Right forelimb (tissue), 1 donor: ENCODE measurements at regions not wholly inside any gene's neighbourhood (a gene's known extent, or its start where the extent isn't known, plus 50 kb on each side); places are given as distances from the start of the nearest gene placed in this dataset.
"Not testable (repeated sequence)": the region's sequence is repeated elsewhere in the genome, so short reads cannot be mapped to it uniquely, and the experiment has no call there.

Source experiments
- DNase-seq: peaks from one replicate; pipeline ENCODE4 v3.0.0-alpha.2; 2018

DNA sequence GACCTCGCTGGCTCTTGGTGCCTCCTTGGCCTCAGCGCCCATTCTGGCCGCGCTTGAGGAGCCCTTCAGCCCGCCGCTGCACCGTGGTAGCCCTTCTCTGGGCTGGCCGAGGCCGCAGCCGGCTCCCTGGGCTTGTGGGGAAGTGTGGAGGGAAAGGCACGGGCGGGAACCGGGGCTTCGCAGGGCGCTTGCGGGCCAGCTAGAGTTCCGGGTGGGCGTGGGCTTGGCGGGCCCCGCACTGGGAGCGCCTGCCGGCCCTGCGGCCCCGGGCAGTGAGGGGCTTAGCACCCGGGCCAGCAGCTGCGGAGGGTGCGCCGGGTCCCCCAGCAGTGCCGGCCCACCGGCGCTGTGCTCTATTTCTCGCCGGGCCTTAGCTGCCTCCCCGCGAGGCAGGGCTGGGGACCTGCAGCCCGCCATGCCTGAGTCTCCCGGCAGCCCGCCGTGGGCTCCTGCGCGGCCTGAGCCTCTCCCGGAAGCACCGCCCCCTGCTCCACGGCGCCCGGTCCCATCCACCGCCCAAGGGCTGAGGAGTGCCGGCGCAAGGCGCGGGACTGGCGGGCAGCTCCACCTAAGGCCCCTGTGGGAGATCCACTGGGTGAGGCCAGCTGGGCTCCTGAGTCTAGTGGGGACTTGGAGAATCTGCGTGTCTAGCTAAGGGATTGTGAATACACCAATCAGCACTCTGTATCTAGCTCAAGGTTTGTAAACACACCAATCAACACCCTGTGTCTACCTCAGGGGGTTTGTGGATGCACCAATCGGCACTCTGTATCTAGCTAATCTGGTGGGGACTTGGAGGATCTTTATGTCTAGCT, 141.1 kb downstream of the SLCO4C1 start:
- DNase-seq: not testable (repeated sequence)

DNA sequence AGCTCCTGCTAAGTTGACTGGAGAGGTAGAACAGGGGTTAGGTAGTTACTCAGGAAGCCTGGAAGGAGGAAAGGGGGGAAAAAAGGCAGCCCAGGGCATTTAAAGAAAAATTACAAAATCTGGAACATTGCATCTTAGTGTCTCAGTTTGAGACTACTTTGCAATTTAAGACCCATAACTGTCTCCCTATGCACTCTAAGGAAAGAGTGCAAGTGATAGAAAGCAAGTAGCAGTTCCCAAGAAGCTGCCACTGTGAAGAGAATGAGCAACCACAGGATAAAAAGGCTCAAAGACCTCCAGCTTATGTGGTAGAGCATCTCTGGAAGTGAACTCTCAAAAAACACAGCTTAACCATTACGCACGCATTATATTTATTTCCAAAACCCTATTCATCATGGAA, 141.8 kb downstream of the SLCO4C1 start:
- no peak for DNase-seq

DNA sequence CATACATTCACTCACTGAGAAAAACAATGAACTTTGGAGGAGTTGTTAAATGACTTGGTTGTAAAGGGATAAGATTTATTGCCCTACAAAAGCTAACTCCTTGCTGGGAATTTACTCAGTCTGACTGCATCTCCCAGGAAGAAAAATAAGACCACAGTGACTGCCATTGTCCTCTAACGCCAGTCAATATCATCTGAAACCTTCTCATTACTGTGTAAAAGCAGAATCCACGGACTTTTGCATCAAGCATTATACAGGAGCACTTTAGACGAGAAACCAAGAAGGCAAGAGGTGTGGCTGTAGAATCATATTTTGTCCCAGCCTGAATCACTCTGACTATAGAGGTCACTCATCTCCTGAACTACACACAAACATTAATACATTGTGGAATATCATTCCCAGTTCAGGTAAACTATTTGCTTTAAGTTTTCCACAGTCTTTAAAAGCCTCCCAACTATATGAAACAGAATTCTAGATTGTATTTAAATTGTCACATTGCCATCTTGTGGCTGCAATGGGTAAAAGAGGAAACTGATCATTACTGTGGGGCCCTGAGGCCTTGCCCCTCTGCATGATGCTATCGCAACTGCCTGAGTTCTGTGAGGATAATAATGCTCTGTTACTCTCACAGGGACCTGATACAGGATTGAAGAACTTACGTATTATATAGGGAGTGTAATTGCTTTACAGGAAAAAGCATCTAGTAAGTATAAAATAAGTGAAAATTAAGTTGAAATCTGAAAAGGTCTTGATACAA, 142.9 kb downstream of the SLCO4C1 start:
- no peak for DNase-seq

DNA sequence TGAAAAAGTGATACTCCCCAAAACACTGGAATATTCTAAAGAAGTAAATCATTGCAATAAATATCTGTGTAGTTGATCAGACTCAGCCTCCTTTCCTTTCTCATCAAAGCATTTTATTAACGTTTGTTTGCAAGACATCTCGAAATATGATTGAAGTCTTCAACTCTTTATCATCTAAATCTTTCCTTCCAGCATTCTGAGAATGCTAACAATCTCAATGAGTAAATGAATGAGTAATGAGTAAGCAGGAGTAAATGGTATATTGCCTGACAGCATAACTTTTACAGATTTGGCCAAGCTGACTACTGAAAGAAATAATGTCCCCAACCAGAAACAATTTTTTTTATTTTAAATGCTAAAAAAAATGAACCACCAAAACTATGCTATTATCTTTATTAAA, 157.1 kb downstream of the SLCO4C1 start:
- DNase-seq: no peak

DNA sequence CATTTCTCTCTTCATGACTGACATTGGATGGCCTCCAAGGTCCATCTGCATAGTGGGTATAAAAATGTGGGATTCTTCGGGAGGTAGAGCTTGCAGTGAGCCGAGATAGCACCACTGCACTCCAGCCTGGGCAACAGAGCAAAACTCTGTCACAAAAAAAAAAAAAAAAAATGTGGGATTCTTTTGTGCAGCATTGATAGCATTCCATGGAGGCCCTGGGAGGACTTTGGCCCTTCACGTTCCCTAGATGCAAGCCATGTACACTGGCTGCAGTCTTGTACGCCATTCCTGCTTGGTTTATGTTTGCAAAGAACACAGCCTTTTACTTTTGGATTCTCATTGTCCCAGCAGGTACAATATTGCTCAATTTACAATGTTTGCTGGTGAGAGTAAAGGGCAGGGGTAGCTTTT, 157.8 kb downstream of the SLCO4C1 start:
- no peak for DNase-seq

DNA sequence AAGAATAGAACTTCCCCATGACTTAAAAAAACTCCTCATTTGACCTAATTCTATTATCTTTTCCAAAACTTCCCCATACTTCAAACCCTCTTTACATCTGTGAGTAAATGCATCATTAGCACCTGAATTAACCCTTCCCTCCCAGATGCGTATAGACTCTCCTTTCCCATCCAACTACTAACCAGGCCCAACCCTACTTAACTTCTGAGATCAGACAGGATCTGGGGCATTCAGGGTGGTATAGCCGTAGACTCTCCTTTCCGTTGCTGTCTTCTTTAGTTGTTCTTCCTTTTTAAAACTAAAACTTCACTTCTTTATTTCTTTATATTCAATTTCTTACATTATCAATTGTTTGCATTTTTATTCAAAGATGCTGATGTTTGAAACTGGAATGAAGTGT, 165.2 kb downstream of the SLCO4C1 start:
- DNase-seq: no peak

DNA sequence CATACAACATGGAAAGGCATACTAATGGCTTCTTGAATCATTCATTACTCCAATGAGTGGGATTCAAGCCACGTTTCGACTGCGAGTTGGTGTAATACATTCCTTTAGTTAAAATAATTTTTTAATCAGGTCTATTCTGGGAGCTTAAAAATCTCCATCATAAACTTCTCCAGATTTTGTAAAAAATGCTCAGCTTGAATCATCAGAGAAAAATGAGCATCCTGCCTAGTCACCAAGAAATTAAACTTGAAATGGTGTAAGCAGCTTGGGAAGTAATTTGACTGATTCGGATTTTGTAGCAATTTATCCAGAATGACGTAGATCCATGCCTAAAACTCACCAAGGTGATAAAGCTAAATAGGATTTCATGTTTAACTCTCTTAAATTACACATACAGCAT, 165.7 kb downstream of the SLCO4C1 start:
- no peak for DNase-seq

DNA sequence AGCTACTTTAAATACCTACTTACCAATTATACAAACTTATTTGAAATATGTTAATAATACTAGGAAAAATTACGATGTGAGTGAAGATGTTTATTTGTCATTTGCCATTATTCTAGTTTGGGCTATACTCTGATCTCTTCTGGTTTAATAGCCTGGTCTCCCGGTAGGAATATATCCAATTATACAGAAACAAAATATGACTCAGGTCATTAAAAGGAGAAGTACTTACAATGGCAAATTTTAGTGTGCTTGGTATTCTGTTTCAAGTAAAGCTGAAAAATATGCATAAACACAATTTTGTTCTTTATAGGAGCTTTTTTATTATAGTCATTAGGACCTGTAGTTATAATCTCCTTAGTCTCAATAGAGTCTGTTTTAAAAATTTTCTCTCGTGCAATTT, 176.8 kb downstream of the SLCO4C1 start:
- DNase-seq: no peak

DNA sequence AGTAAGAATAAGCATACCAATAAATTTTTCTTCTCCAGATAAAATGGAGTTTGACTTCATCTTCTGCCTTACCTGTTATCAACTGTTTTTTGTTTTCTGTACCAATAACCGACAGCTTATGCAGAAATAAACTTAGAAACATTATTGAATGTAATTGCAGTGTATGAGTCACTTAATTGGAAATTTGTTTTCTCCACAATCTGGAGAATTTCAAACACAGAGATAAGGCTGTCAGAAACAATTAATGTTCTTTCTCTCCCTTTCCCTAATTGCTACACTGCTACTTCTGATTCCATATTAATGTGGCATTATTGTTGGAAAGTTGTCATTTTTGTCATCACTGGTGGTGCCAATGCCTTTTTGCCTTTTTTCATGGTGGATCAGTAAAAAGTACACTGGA, 180.3 kb downstream of the SLCO4C1 start:
- DNase-seq: no peak

DNA sequence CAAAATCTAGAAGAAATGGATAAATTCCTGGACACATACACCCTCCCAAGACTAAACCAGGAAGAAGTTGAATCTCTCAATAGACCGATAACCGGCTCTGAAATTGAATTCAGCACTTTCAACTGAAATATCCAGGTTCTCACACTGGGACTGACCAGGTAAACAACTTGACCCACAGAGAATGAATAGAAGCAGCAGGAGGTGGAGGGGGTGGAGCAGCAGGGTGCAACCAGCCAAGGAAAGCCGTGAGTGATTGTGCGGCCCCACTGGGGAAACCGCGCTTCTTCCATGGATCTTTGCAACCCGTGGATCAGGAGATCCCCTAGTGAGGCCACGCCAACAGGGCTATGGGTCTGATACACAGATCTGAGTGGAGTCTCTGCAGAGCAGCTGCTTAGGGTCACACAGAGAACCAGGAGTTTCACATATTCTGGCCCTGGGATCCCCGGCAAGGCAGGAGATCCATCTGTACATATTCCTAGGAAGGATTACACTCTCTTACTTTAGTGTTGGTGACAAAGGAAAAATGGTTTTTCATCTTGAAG, 181.5 kb downstream of the SLCO4C1 start:
- no peak for DNase-seq

DNA sequence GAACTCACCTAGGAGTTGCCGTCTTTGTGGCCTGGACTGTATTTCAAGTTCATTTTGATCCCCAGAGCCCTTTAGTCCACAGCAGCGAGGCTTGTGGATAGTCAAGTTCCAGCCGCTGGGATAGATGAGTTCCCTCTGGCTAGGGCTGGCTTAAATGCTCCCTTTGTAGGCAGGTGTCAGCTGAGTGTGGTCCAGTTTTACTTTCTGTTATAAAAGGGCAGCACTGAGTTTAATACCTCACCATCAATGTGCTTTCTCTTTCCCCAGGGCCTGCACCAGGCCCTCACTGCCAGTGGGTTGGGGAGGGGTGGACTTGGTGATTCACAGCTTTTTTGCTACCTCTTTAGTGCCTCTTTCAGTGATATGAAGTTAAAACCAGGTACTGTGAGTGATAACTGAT, 188.2 kb downstream of the SLCO4C1 start:
- DNase-seq: no peak

DNA sequence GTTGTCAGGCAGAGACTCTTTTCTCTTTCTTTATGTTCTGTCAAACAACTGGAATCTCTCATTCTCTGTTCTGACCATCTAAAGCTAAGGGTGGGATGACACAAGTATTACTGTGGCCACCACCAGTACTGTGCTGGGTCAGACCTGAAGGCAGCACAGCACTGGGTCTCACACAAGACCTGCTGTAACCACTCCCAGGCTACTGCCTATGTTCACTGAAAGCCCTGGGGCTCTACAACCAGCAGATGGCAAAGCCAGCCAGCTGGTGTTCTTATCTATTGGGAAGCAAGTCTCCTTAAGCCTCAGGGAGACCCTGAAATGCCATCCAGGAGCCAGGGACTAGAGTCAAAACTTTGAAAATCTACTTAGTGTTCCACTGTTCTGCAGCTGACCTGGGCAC, 189.5 kb downstream of the SLCO4C1 start:
- DNase-seq: no peak

DNA sequence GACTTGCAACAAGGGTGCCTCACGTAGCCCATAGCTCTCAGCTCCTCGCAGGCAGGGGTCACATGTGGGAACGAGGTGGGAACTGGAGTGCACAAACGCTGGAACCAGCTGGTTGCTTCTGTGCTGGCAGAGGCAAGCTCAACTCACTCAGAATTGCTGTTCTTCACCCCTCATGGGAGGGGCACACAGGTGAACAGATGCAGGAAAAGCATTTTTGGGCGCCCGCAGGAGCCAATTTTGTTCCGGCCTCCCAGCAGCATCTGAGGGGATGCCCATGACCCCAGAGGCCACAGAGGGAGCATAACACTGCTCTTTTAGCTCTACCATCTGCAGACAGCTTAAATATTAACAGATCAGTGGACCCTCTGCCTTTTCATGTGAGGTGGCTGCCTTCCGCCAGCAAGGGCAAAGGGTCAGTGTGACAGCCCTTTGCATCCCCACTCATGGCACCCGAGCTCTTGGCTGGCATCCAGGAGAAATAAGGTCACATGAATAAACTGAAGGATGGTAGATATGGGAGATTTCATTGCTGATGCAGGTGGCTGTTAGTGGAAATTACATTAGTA, 196.2 kb downstream of the SLCO4C1 start:
- DNase-seq: no peak

DNA sequence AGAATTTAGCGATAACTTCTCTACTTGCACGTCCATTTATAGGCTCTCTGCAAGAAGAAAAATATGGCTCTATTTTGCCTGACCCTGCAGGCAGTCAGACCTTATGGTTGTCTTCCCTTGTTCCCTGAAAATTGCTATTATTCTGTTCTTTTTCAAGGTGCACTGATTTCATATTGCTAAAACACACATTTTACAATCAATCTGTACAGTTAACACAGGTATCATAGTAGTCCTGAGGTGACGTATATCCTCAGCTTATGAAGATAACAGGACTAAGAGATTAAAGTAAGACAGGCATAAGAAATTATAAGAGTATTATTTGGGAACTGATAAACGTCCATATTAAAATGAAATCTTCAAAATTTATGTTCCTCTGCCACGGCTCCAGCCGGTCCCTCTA, 197.0 kb downstream of the SLCO4C1 start:
- DNase-seq: not testable (repeated sequence)

DNA sequence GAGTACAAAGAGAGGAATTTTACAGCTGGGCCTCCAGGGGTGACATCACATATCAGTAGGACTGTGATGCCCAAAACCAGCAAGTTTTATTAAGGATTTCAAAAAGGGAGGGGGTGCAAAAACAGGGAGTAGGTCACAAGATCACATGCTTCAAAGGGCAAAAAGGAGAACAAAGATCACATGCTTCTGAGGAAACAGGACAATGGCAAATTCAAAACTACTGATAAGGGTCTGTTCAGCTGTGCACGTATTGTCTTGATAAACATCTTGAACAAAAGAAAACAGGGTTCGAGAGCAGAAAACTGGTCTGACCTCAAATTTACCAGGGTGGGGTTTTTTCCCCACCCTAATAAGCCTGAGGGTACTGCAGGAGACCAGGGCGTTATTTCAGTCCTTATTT, 197.5 kb downstream of the SLCO4C1 start:
- DNase-seq: not testable (repeated sequence)

DNA sequence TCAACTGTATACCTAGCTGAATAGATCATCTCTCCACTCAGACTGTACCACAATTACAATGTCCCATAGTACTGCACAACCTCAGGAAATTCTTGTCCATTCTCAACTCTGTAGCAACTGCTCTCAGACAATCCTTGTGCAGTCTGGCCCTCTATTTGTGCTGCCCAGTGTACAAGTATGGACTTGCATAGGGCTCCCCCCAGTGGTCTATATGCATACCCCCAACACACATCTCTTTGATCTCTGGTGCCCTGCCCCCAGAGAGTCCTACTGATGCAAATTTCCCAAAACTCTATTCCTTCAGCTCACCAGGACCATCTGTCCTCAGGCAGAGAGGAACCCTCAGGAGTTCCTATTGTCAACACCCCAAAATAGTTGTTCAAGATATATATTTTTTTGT, 205.3 kb downstream of the SLCO4C1 start:
- DNase-seq: no peak

DNA sequence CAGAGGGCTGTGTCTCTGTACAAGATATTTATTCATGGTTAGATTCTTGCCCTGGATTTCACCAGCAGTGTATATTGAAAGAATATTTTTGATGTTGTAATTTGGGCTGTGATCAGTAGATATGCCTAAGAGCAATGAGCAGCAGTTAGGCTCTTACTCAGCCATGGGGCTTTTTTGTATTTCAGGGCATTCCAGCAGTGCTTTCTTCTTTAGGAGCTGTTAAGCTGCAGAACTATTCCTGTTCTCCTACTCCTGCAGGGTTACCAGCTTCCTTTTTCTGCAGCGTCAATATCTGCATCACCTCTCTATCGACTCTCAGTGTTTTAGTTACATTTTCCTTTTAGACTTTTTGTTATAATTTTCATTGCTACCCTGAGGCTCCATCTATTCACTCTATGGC, 206.2 kb downstream of the SLCO4C1 start:
- no peak for DNase-seq

DNA sequence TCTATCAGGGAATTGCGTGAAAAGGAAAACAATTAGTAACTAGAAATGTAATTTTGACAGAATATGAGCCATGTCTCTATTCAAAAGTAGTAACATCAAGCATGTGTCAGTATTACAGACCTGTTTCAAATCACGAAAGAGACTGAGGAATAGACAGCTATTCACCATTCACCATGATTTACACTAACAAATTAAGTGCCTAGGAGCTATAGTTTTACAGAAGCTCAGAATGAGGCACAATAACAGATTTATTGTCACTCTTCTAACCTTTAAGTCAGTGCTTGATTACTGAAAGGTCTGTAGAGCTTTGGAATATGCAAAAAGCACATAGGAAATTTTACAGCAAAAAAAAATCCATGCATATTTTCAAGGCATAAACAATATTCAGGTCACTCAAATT, 208.2 kb downstream of the SLCO4C1 start:
- DNase-seq: no peak

DNA sequence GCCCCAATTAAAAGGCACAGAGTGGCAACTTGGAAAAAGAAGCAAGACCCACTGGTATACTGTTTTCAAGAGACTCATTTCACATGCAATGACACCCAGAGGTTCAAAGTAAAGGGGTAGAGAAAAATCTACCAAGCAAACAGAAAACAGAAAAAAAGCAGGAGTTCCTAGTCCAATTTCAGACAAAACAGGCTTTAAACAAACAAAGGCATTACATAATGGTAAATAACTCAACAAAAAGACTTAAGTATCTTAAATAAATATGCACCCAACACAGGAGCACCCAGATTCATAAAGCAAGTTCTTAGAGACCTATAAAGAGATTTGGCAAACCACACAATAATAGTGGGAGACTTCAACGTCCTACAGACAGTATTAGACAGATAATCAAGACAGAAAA, 215.8 kb downstream of the SLCO4C1 start:
- no peak for DNase-seq

DNA sequence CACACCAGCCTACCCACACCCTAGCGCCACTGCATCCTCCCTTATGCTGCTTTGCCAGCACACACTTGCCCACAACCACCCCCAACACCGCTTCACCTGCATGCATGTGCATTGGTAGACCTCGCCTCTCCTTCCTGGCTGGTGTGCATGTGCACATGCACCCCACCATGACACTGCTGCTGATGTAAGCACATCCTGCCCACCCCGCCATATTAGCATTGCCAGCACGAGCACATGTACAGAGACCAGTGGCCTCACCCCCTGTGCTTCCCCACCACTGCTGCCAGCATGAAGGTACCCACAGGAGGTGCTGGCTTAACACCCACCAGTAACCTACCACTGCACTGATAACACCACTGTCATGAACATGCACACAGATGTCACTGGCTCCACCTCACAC, 218.2 kb downstream of the SLCO4C1 start:
- DNase-seq: no peak

DNA sequence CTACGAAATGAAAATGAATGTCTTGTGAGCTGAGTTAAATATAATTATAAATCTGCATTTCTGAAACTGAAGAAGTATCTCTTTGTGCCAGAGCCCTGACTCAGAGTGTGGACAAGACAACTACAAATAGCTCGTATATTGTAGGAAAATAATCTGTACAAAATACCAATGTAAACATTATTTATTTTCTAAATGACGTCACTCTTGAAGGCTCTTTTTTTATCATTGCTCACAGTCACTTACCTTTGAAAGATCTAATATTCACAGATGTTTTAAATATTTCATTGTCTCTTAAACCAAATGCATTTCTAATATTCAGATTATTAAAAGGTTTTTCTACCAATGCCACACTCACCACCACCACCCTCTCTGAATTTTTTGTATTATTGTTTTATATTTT, 226.1 kb downstream of the SLCO4C1 start:
- DNase-seq: no peak

DNA sequence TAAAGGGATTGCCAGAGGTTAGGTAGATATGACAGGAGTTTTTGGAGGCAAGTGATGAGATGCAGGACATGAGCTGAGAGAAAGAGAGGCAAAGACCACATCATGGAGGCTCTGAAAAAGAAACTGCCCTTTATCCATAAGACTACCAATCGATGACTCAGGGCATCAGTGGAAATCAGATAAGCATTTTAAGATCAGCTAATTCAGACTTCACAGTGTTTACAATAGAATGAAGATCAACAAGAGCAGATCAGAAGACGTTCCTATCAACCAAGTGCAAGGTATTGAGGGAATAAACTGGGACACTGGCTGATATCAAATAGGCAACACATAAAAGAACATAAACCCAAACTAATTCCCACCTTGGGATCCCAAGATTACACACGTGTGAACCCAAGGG, 227.2 kb downstream of the SLCO4C1 start:
- no peak for DNase-seq

DNA sequence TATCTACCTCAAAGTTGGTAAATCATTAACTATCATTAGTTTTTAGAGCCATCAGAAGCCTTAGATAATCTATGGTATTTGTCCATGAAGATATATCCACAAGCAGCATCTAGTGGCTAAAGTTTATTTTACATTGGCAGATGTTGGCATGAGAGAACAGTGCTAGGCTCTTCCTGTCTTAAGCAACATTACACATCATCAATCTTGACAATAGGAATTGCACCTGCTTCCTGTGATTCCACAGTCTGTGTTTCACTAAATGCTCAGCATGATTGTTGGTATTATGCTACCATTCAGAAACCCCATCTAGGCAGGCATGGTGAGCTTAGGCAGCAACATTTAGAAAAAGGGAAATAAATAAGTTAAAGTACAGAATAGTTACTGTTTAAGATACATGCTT, 246.6 kb downstream of the SLCO4C1 start:
- no peak for DNase-seq

DNA sequence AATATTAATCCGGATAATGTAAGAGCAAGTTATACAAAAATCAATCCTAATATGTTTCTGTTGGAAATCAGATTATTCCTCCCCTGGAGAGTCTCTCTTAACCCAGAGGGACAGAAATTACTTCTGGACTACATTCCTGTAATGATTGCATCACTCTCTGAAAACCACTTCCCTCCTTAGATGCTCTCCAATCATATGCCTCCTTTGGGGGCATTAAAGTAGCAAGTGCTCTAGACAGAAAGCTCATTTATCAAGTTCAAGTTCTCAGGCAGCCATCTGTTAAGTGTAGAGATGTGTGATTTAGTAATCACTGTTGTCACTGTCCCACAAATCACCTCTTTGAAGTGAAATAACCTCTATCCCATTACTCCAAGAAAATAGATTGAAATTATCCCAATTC, 247.1 kb downstream of the SLCO4C1 start:
- DNase-seq: no peak
